T-cell (primary cell): ENCODE measurements at regions not wholly inside any gene's neighbourhood (a gene's known extent, or its start where the extent isn't known, plus 50 kb on each side); places are given as distances from the start of the nearest gene placed in this dataset.
"Not testable (repeated sequence)": the region's sequence is repeated elsewhere in the genome, so short reads cannot be mapped to it uniquely, and the experiment has no call there.

Experiments used
- ATAC-seq, 4 experiments: fragments of 200-7000 bp in 3 of 4; fragments of 150-1000 bp in 1 of 4; cut with Tn5 transposase; replicated peaks in 1 of 4; 1 replicate in 3 of 4; 2 replicates in 1 of 4; pipeline ENCODE4 v1.10.0; 2021; ENCODE audit warnings: moderate library complexity in 3 of 4, mild to moderate bottlenecking in 2 of 4, moderate number of reproducible peaks in 1 of 4
- CTCF ChIA-PET, 2 donors: fragments of 300-600 bp; sonication (Branson Sonifier 250); formaldehyde crosslinking; loops; one replicate each; lab custom pipeline; 2022; ENCODE audit warnings: antibody characterized with exemption in 2 of 2; lab: Charles Lee
- POLR2A ChIA-PET, 2 donors: fragments of 300-600 bp; sonication (Branson Sonifier 250); formaldehyde crosslinking; loops; one replicate each; lab custom pipeline; 2022; ENCODE audit warnings: antibody characterized with exemption in 2 of 2; lab: Charles Lee
- DNase-seq, 35 experiments: peaks; one replicate each; pipeline versions ENCODE4 v3.0.0 to v3.0.0-alpha.2; 2013 to 2023
- H3K27ac ChIP-seq: one replicate; pipeline ENCODE4 v1.5.1; 2013; ENCODE audit warnings: low read length
- H3K27me3 ChIP-seq, 2 experiments: replicated peaks in 1 of 2; 1 replicate in 1 of 2; 2 replicates in 1 of 2; pipeline versions ENCODE4 v1.6.1 to v1.7.0; 2013; ENCODE audit warnings: low read length in 1 of 2, mixed read lengths in 1 of 2; ENCODE audit not compliant: control insufficient read depth in 2 of 2, insufficient read depth in 2 of 2; ENCODE audit errors: extremely low read depth in 1 of 2
- H3K36me3 ChIP-seq, 2 donors: 1 replicate in 1 of 2; 2 replicates in 1 of 2; pipeline versions ENCODE4 v1.6.1 to v1.7.0; 2013; ENCODE audit warnings: low read length in 1 of 2; ENCODE audit not compliant: control insufficient read depth in 2 of 2, insufficient read depth in 1 of 2; ENCODE audit errors: extremely low read depth in 1 of 2
- H3K4me1 ChIP-seq, 2 experiments: 1 replicate in 1 of 2; 2 replicates in 1 of 2; pipeline versions ENCODE4 v1.6.1 to v1.7.0; 2013; ENCODE audit warnings: low read length in 2 of 2, mixed read lengths in 1 of 2; ENCODE audit not compliant: insufficient read depth in 2 of 2, control insufficient read depth in 1 of 2; ENCODE audit errors: extremely low read depth in 1 of 2
- H3K4me3 ChIP-seq, 2 donors: 1 replicate in 1 of 2; 2 replicates in 1 of 2; pipeline versions ENCODE4 v1.5.1 to v1.7.0; 2013; ENCODE audit warnings: mild to moderate bottlenecking in 2 of 2, low read length in 1 of 2, moderate library complexity in 1 of 2; ENCODE audit not compliant: control insufficient read depth in 1 of 2; ENCODE audit errors: extremely low read depth in 1 of 2
- H3K9me3 ChIP-seq: 2 replicates; pipeline ENCODE4 v1.7.0; 2013
- H3K27ac Mint-ChIP-seq, 2 donors: one replicate each; pipeline ENCODE4 v1.8.0; 2020 to 2021; ENCODE audit warnings: mild to moderate bottlenecking in 2 of 2, mixed read lengths in 2 of 2
- H3K27me3 Mint-ChIP-seq, 2 donors: one replicate each; pipeline ENCODE4 v1.8.0; 2021 to 2022; ENCODE audit warnings: mixed read lengths in 2 of 2
- H3K36me3 Mint-ChIP-seq: one replicate; pipeline ENCODE4 v1.8.0; 2021; ENCODE audit warnings: mixed read lengths
- H3K4me1 Mint-ChIP-seq, 3 donors: one replicate each; pipeline ENCODE4 v1.8.0; 2020 to 2022; ENCODE audit warnings: mixed read lengths in 3 of 3, mild to moderate bottlenecking in 1 of 3
- H3K4me3 Mint-ChIP-seq, 3 donors: one replicate each; pipeline ENCODE4 v1.8.0; 2020 to 2022; ENCODE audit warnings: mild to moderate bottlenecking in 3 of 3, mixed read lengths in 3 of 3, moderate library complexity in 3 of 3
- H3K9me3 Mint-ChIP-seq, 3 donors: one replicate each; pipeline ENCODE4 v1.8.0; 2020 to 2022; ENCODE audit warnings: mixed read lengths in 3 of 3
- WGBS: methylation state at CpG from one replicate; pipeline ENCODE4 v1.1.5; 2013; ENCODE audit warnings: missing lambda C conversion rate; ENCODE audit not compliant: insufficient coverage; 5-methylcytosine and 5-hydroxymethylcytosine counted together

- DNase-seq (no peak), ATAC-seq (no peak)
- H3K4me1 ChIP-seq = no peaks in the 10 kb centered on the region
- H3K27me3 Mint-ChIP-seq = peaks cover 11 to 20% of the 10 kb centered on the region in 2 donors
- no peaks in the 10 kb centered on the region for H3K4me1 Mint-ChIP-seq
- H3K9me3 ChIP-seq = no peaks in the 10 kb centered on the region
- H3K4me3 ChIP-seq = no peak overlapping the region
- POLR2A ChIA-PET = no interaction called here
- WGBS = 70% methylated on average over 2 of the region's 4 CpGs
- no peaks in the 10 kb centered on the region for H3K36me3 ChIP-seq
- H3K27ac ChIP-seq = no peak overlapping the region
- CTCF ChIA-PET = no interaction called here
- H3K36me3 Mint-ChIP-seq = no peaks in the 10 kb centered on the region
- no peak overlapping the region for H3K4me3 Mint-ChIP-seq
- H3K27me3 ChIP-seq = peaks cover 0 to 10% of the 10 kb centered on the region in 2 experiments
- H3K27ac Mint-ChIP-seq = no peak overlapping the region
- H3K9me3 Mint-ChIP-seq = no peaks in the 10 kb centered on the region
These were observed 71.0 kb upstream of the CCL1 start for GRCh38 chr17:34434052-34434451.

- no peak overlapping the region for H3K4me3 Mint-ChIP-seq
- H3K27ac Mint-ChIP-seq = no peak overlapping the region
- Histone ChIP-seq H3K4me3 (no peak overlapping the region), H3K4me1 (no peaks in the 10 kb centered on the region), H3K36me3 (no peaks in the 10 kb centered on the region), H3K9me3 (no peaks in the 10 kb centered on the region), H3K27me3 (peaks cover 7 to 37% of the 10 kb centered on the region in 2 experiments), H3K27ac (no peak overlapping the region)
- POLR2A ChIA-PET = no interaction called here
- no peak for ATAC-seq
- CTCF ChIA-PET = interaction anchor here in 1 of 2 donors (0.7 kb wide), 1 partner anchor 1291 kb away, joined by 6 read pairs; no protein-coding TSS in a partner anchor
- no peak for DNase-seq
- 61% methylated on average over 7 of the region's 14 CpGs for WGBS
- H3K36me3 Mint-ChIP-seq = no peaks in the 10 kb centered on the region
- no peaks in the 10 kb centered on the region for H3K4me1 Mint-ChIP-seq
- H3K27me3 Mint-ChIP-seq = peaks cover 52 to 54% of the 10 kb centered on the region in 2 donors
- H3K9me3 Mint-ChIP-seq = no peaks in the 10 kb centered on the region
These were observed 61.9 kb upstream of the CCL1 start for GRCh38 chr17:34424814-34425491.

GRCh38 chr17:34423978-34424813, 61.2 kb upstream of the CCL1 start:
- ChIA-PET CTCF (interaction anchor here in 1 of 2 donors (0.7 kb wide), 1 partner anchor 1292 kb away, joined by 6 read pairs; no protein-coding TSS in a partner anchor), POLR2A (no interaction called here)
- Mint-ChIP-seq H3K4me1 (no peaks in the 10 kb centered on the region), H3K27ac (no peak overlapping the region), H3K9me3 (no peaks in the 10 kb centered on the region), H3K4me3 (peak overlapping the region in 1 of 3 donors; percentile 17), H3K27me3 (peaks cover 49 to 55% of the 10 kb centered on the region in 2 donors), H3K36me3 (no peaks in the 10 kb centered on the region)
- H3K9me3 ChIP-seq = no peaks in the 10 kb centered on the region
- peaks cover 7 to 41% of the 10 kb centered on the region in 2 experiments for H3K27me3 ChIP-seq
- no peak overlapping the region for H3K4me3 ChIP-seq
- H3K27ac ChIP-seq = no peak overlapping the region
- WGBS = 28% methylated on average over 23 of the region's 29 CpGs
- no peaks in the 10 kb centered on the region for H3K4me1 ChIP-seq
- H3K36me3 ChIP-seq = no peaks in the 10 kb centered on the region
- ATAC-seq (peak in 1 of 4 experiments; percentile 35), DNase-seq (no peak)

- H3K36me3 Mint-ChIP-seq, H3K27ac ChIP-seq, POLR2A ChIA-PET, H3K4me1 Mint-ChIP-seq, H3K36me3 ChIP-seq, H3K4me3 ChIP-seq, DNase-seq, H3K4me1 ChIP-seq, H3K27ac Mint-ChIP-seq, ATAC-seq, H3K4me3 Mint-ChIP-seq, H3K9me3 Mint-ChIP-seq, CTCF ChIA-PET, H3K9me3 ChIP-seq: not testable (repeated sequence)
- WGBS = no CpG with 5 or more reads among the region's 7 CpGs
- peaks cover 46 to 60% of the 10 kb centered on the region in 2 donors for H3K27me3 Mint-ChIP-seq
- H3K27me3 ChIP-seq = peaks cover 7 to 44% of the 10 kb centered on the region in 2 experiments
These were observed 60.3 kb upstream of the CCL1 start for GRCh38 chr17:34423315-34423714.

- no peak overlapping the region for H3K27ac Mint-ChIP-seq
- no peak overlapping the region for H3K4me3 Mint-ChIP-seq
- CTCF ChIA-PET = interaction anchor here (0.6 kb wide), 2 partner anchors 710 to 1329 kb away, joined by 3 to 5 read pairs; no protein-coding TSS in a partner anchor
These were observed 57.9 kb upstream of the CCL1 start for GRCh38 chr17:34420900-34421299.

GRCh38 chr17:34420254-34420766, 57.3 kb upstream of the CCL1 start:
- H3K9me3 ChIP-seq = no peaks in the 10 kb centered on the region
- H3K4me3 Mint-ChIP-seq = no peak overlapping the region
- DNase-seq (peak in 34 of 35 experiments; percentile 6 to 76 (median 45)), ATAC-seq (peak in 3 of 4 experiments; percentile 42 to 66 (median 47))
- peaks cover 42 to 53% of the 10 kb centered on the region in 2 donors for H3K27me3 Mint-ChIP-seq
- no peaks in the 10 kb centered on the region for H3K4me1 ChIP-seq
- no peaks in the 10 kb centered on the region for H3K36me3 ChIP-seq
- H3K27ac Mint-ChIP-seq = no peak overlapping the region
- WGBS = 11% methylated on average over 5 of the region's 6 CpGs
- H3K36me3 Mint-ChIP-seq = no peaks in the 10 kb centered on the region
- ChIA-PET POLR2A (no interaction called here), CTCF (interaction anchor here in 1 of 2 donors (0.6 to 1.1 kb wide), 4 partner anchors 700 to 1329 kb away, joined by 3 to 5 read pairs (median 4); partner anchors contain the start of gene RAD51D)
- no peak overlapping the region for H3K27ac ChIP-seq
- no peak overlapping the region for H3K4me3 ChIP-seq
- peaks cover 4 to 47% of the 10 kb centered on the region in 2 experiments for H3K27me3 ChIP-seq
- H3K4me1 Mint-ChIP-seq = no peaks in the 10 kb centered on the region
- no peaks in the 10 kb centered on the region for H3K9me3 Mint-ChIP-seq

More at GRCh38 chr17:34420900-34421299, 57.9 kb upstream of the CCL1 start:
- POLR2A ChIA-PET = no interaction called here
- Histone ChIP-seq H3K9me3 (no peaks in the 10 kb centered on the region), H3K36me3 (no peaks in the 10 kb centered on the region), H3K27me3 (peaks cover 7 to 46% of the 10 kb centered on the region in 2 experiments), H3K4me3 (no peak overlapping the region), H3K27ac (no peak overlapping the region), H3K4me1 (no peaks in the 10 kb centered on the region)
- no peaks in the 10 kb centered on the region for H3K4me1 Mint-ChIP-seq
- ATAC-seq (no peak), DNase-seq (no peak)
- peaks cover 45 to 57% of the 10 kb centered on the region in 2 donors for H3K27me3 Mint-ChIP-seq
- no peaks in the 10 kb centered on the region for H3K36me3 Mint-ChIP-seq
- H3K9me3 Mint-ChIP-seq = no peaks in the 10 kb centered on the region
- WGBS = 58% methylated on average over 3 of the region's 3 CpGs
